ENCODE measurements at regions not wholly inside any gene's neighbourhood (a gene's known extent, or its start where the extent isn't known, plus 50 kb on each side); places are given as distances from the start of the nearest gene placed in this dataset.

- no peak for TF ChIP-seq CTCF (conservative IDR thresholded peaks at IDR 0.05 in 1 of 2, IDR thresholded peaks at IDR 0.05 in 1 of 2; ENCODE audit: low read depth in 1 of 2, low read length in 2 of 2)
- TF ChIP-seq EZH2 (IDR thresholded peaks at IDR 0.05; ENCODE audit: low read length, missing control alignments): no peak
- no peak overlapping the region for H3K4me3 ChIP-seq (replicated peaks in 1 of 4; ENCODE audit: control extremely low read depth in 1 of 4, insufficient read depth in 1 of 4, low read depth in 3 of 4, low read length in 4 of 4)
- no peak overlapping the region for H3K27ac ChIP-seq (ENCODE audit: insufficient read depth, low read length)
- no peaks in the 10 kb centered on the region for H3K9me3 ChIP-seq (ENCODE audit: control insufficient read depth, insufficient read depth, low read depth, low read length)
- H3K36me3 ChIP-seq (ENCODE audit: control insufficient read depth, insufficient read depth, low read length): no peaks in the 10 kb centered on the region
- peak in 1 of 2 donors; percentile 95 for DNase-seq (ENCODE audit: low read depth in 2 of 2)
- no peaks in the 10 kb centered on the region for H4K20me1 ChIP-seq (ENCODE audit: control insufficient read depth, extremely low read depth, insufficient read depth, low read length)
- no peak overlapping the region for H3K9ac ChIP-seq (ENCODE audit: insufficient read depth, low read length)
- no peaks in the 10 kb centered on the region for H3K27me3 ChIP-seq (ENCODE audit: control insufficient read depth, insufficient read depth, low read length)
- H3K4me2 ChIP-seq (ENCODE audit: extremely low read depth, insufficient read depth, low read length): no peak overlapping the region
- no peaks in the 10 kb centered on the region for H3K4me1 ChIP-seq (ENCODE audit: control insufficient read depth, extremely low read depth, insufficient read depth, low read length)
- no peaks in the 10 kb centered on the region for H3K79me2 ChIP-seq (ENCODE audit: control insufficient read depth, insufficient read depth, low read length)
- no peak overlapping the region for H2AFZ ChIP-seq (ENCODE audit: low read length)
Observed at GRCh38 chr15:87154761-87155160, 1075.1 kb downstream of the AGBL1 start.

- Histone ChIP-seq H3K27ac (ENCODE audit: insufficient read depth, low read length) (no peak overlapping the region), H3K4me1 (ENCODE audit: control insufficient read depth, extremely low read depth, insufficient read depth, low read length) (no peaks in the 10 kb centered on the region), H3K4me2 (ENCODE audit: extremely low read depth, insufficient read depth, low read length) (no peak overlapping the region), H3K9ac (ENCODE audit: insufficient read depth, low read length) (no peak overlapping the region), H3K9me3 (ENCODE audit: control insufficient read depth, insufficient read depth, low read depth, low read length) (no peaks in the 10 kb centered on the region), H3K27me3 (ENCODE audit: control insufficient read depth, insufficient read depth, low read length) (no peaks in the 10 kb centered on the region), H3K4me3 (replicated peaks in 1 of 4; ENCODE audit: control extremely low read depth in 1 of 4, insufficient read depth in 1 of 4, low read depth in 3 of 4, low read length in 4 of 4) (no peak overlapping the region), H3K36me3 (ENCODE audit: control insufficient read depth, insufficient read depth, low read length) (no peaks in the 10 kb centered on the region), H2AFZ (ENCODE audit: low read length) (no peak overlapping the region), H4K20me1 (ENCODE audit: control insufficient read depth, extremely low read depth, insufficient read depth, low read length) (no peaks in the 10 kb centered on the region), H3K79me2 (ENCODE audit: control insufficient read depth, insufficient read depth, low read length) (no peaks in the 10 kb centered on the region)
- TF ChIP-seq CTCF (conservative IDR thresholded peaks at IDR 0.05 in 1 of 2, IDR thresholded peaks at IDR 0.05 in 1 of 2; ENCODE audit: low read depth in 1 of 2, low read length in 2 of 2): no peak
- TF ChIP-seq EZH2 (IDR thresholded peaks at IDR 0.05; ENCODE audit: low read length, missing control alignments): no peak
- no peak for DNase-seq (ENCODE audit: low read depth in 2 of 2)
Observed at GRCh38 chr15:87151202-87151748, 1071.6 kb downstream of the AGBL1 start.

GRCh38 chr15:87145696-87146095 lies 1066.0 kb downstream of the AGBL1 start:
- Histone ChIP-seq H3K9ac (ENCODE audit: insufficient read depth, low read length) (no peak overlapping the region), H3K4me2 (ENCODE audit: extremely low read depth, insufficient read depth, low read length) (no peak overlapping the region), H3K27me3 (ENCODE audit: control insufficient read depth, insufficient read depth, low read length) (no peaks in the 10 kb centered on the region), H3K4me3 (replicated peaks in 1 of 4; ENCODE audit: control extremely low read depth in 1 of 4, insufficient read depth in 1 of 4, low read depth in 3 of 4, low read length in 4 of 4) (no peak overlapping the region), H3K27ac (ENCODE audit: insufficient read depth, low read length) (no peak overlapping the region), H4K20me1 (ENCODE audit: control insufficient read depth, extremely low read depth, insufficient read depth, low read length) (no peaks in the 10 kb centered on the region), H3K36me3 (ENCODE audit: control insufficient read depth, insufficient read depth, low read length) (no peaks in the 10 kb centered on the region), H3K79me2 (ENCODE audit: control insufficient read depth, insufficient read depth, low read length) (no peaks in the 10 kb centered on the region), H2AFZ (ENCODE audit: low read length) (no peak overlapping the region), H3K9me3 (ENCODE audit: control insufficient read depth, insufficient read depth, low read depth, low read length) (no peaks in the 10 kb centered on the region), H3K4me1 (ENCODE audit: control insufficient read depth, extremely low read depth, insufficient read depth, low read length) (no peaks in the 10 kb centered on the region)
- TF ChIP-seq CTCF (conservative IDR thresholded peaks at IDR 0.05 in 1 of 2, IDR thresholded peaks at IDR 0.05 in 1 of 2; ENCODE audit: low read depth in 1 of 2, low read length in 2 of 2) (no peak), EZH2 (IDR thresholded peaks at IDR 0.05; ENCODE audit: low read length, missing control alignments) (no peak)
- DNase-seq (ENCODE audit: low read depth in 2 of 2): peak in 1 of 2 donors; percentile 45
